GOT3 (cell line): ENCODE measurements at regions not wholly inside any gene's neighbourhood (a gene's known extent, or its start where the extent isn't known, plus 50 kb on each side); places are given as distances from the start of the nearest gene placed in this dataset.

ENCODE experiments used
- DNase-seq: peaks from one replicate; lab custom pipeline; 2025; ENCODE audit warnings: mixed read lengths; lab: John Stamatoyannopoulos, UW

DNA sequence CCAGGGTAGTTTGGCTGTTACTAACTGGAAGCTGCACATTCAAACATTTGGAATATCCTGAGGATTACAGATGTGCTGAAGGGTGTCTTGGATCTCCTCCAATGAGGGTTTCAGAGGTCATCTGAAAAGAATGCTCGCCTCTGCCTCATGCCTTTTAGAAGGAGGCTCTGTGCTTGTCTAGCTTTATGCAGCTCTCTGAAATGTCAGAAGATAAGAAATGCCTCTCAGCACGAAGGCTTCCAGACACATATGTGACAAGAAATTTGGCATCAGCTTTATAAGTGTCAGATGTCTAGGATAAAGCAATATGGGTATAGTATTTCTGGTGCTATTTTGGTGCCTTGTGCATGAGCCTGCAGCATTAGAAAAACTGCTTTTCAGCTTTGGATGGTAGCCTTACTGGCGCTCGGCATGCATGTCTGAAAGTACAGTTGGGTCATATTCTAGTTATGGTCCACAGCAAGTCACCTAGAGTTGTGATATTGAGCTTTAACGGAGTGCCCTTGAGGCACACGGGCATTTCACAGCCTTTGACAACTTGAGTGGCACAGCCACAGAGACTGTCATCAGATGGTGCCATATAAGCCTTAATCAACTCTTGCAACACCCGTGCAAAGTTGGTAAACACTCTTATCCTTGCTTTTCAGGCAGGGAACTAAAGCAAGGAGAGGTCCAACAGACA lies 70.8 kb upstream of the PGRMC2 start:
- no peak for DNase-seq

DNA sequence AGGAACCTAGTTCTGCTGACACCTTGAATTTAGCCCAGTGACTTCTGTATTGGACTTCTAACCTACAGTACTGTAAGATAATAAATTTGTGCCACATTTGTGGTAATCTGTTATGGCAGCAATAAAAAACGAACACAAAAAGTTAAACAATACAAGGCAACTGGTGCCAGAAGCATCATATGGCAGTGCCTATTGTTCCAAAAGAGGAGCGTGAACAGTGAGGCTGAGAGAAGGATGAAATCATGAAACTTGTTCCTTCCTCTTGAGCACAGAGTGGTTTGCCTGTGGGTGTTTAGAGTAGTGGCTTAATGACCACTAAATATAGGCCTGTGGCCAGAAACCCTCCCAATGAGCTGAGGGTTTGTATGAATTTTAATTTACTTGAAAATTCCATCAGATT lies 69.7 kb upstream of the PGRMC2 start:
- no peak for DNase-seq

- DNase-seq, result no peak
These were observed 67.7 kb upstream of the PGRMC2 start for GRCh38 chr4:128355305-128355704.

- no peak for DNase-seq
These were observed 66.7 kb upstream of the PGRMC2 start for GRCh38 chr4:128354205-128354821.

DNA sequence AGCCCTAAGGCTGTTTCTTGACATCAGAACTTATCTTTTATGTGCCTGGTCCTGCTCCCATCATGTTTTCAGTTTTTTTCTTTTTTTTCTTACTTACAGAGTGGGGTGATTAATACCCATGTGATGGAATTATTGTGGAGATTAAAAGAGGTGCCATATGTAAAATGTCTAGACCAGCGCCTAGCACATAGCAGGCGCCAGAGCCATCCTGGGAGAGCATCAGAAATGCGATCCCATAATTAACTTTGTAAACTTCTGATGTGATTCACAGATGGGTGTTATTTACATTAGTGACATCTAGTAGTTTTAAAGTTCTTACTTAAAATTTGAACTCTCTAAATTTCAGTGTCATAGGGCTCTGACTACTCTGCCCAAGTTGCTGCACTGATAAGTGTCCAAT lies 66.2 kb upstream of the PGRMC2 start:
- DNase-seq, result no peak

GRCh38 chr4:128351502-128351901 lies 63.9 kb upstream of the PGRMC2 start:
- no peak for DNase-seq

- no peak for DNase-seq
These were observed 62.9 kb upstream of the PGRMC2 start for GRCh38 chr4:128350449-128351045.

DNA sequence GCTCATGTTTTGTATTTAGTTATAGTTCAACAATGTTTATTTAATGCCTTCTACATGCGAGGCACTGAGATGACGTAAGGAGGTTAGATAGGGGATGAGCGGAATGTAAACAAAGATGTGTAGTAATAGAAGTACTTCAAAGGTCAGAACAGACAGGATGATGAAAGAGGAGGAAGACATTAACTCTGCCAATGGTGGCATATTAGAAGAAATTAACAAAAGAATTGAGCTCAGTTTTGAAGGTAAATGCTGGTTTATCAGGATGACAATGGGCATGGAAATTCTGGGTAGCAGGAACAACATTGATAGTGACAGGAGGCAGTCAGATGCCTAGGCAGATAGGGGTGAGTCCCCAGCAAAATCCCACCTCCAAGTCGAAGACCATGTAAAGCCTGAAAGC lies 62.3 kb upstream of the PGRMC2 start:
- no peak for DNase-seq

- no peak for DNase-seq
These were observed 60.5 kb upstream of the PGRMC2 start for GRCh38 chr4:128347930-128348660.

DNA sequence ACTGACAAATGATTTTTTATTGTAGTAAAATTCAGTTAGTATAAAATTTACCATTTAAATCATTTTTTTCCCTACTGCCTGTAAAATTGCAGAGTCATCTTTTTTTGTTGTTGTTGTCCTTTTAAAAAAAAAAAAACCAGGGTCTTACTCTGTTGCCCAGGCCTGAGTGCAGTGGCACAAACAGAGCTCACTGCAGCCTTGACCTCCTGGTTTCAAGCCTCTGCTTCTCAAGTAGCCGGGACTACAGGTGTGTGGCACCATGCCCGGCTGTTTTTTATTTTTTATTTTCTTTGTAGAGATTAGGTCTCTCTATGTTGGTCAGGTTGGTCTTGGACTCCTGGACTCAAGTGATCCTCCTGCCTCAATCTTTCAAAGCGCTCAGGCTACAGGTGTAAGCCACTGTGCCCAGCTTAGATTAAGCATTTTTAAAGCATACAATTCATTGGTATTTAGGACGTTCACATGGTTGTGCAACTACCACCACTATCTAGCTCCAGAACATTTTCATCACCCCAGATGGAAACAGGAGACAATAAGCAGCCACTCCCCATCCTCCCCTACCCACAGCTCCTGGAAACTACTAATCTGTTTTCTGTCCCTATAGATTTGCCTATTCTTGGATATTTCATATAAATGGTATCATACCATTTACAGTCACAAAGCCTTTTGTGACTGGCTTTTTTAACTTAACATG lies 59.7 kb upstream of the PGRMC2 start:
- DNase-seq, result no peak

GRCh38 chr4:128346054-128346716 lies 58.6 kb upstream of the PGRMC2 start:
- DNase-seq, result no peak

- DNase-seq, result no peak
These were observed 58.0 kb upstream of the PGRMC2 start for GRCh38 chr4:128345650-128346049.

DNA sequence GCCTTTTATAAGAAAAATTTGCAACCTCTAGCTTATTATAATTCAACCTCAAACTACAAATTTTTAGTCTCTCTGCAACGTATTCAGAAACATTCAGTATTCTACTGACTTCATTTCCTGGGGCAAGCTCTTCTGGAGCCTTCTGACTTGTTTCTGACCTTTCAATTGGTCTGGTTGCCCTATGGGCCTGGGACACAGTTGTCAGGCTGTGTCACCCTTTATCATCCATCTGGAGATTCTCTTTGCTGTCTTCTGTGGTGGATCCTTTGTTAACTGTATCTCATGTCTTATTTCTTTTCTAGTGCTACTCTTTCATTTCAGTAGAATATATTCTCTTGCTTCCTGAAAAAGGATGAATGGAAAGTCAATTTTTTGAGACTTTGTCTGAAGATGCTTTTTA lies 55.1 kb upstream of the PGRMC2 start:
- no peak for DNase-seq

DNA sequence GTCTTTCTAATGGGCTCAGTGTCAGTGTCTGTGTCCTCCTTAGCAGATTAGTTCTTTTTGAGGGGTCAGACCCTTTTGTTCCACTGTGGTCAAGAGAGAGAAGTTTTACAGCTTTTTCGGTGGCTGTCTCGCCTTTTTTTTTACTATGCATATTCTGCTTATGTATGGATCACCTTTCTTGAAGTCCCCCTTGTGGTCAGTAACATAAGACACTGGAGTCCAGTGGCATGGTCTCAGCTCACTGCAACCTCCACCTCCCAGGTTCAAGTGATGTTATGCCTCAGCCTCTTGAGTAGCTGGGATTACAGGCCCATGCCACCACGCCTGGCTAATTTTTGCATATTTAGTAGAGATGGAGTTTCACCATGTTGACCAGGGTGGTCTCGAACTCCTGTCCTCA lies 54.0 kb upstream of the PGRMC2 start:
- no peak for DNase-seq

GRCh38 chr4:128338634-128339355 lies 51.2 kb upstream of the PGRMC2 start:
- DNase-seq, result no peak

DNA sequence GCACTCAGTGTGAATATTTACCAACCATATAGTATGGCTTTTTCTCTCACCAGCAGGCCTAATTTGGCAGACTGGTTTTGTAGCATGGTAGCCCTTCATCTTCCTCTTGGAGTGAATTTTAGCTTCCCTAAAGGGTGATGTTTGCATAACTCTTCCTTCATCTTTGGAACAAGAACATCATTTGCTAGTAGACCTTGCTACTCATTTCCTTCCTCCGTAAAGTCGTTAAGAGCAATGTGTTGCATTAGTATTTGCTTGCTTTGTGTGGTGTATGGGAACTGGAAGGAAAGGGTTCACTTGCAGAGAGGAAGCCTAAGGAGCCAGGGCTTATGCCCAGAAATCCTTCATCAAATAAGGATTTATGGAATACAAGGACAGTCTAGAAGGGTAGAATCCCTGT lies 50.2 kb upstream of the PGRMC2 start:
- no peak for DNase-seq
